IMR-90 (cell line): ENCODE measurements at regions not wholly inside any gene's neighbourhood (a gene's known extent, or its start where the extent isn't known, plus 50 kb on each side); places are given as distances from the start of the nearest gene placed in this dataset.

Source experiments
- ATAC-seq: fragments of 200-7000 bp; cut with Tn5 transposase; 2 replicates; pipeline ENCODE4 v1.9.1; 2020; ENCODE audit warnings: low read depth, mild to moderate bottlenecking, moderate library complexity
- BruUV-seq: library from RNA; stranded (reverse); fragments of 400-500 nt; replicated peaks from 2 replicates; lab custom pipeline; 2021; lab: Mats Ljungman, UMichigan
- CTCF ChIA-PET: fragments of 300-600 bp; formaldehyde crosslinking; extraction: SDS; loops from one replicate; lab custom pipeline; 2021; ENCODE audit warnings: antibody characterized with exemption; lab: Yijun Ruan, JAX
- POLR2A ChIA-PET: fragments of 300-600 bp; sonication (Branson Sonifier 250); formaldehyde crosslinking; loops from one replicate; lab custom pipeline; 2022; ENCODE audit warnings: antibody characterized with exemption; ENCODE audit not compliant: unreplicated experiment; lab: Charles Lee
- DNase-seq: peaks from one replicate; pipeline ENCODE4 v3.0.0; 2013
- H2AFZ ChIP-seq: replicated peaks from 2 replicates; pipeline ENCODE3; 2013; ENCODE audit warnings: low read length, mild to moderate bottlenecking; ENCODE audit not compliant: poor library complexity
- H2AK5ac ChIP-seq: 2 replicates; pipeline ENCODE4 v1.6.1; 2013; ENCODE audit warnings: low read depth, low read length, inconsistent platforms
- H2AK9ac ChIP-seq: replicated peaks from 2 replicates; pipeline ENCODE3; 2013; ENCODE audit warnings: mild to moderate bottlenecking, low read depth, low read length, moderate library complexity; ENCODE audit not compliant: poor library complexity
- H2BK120ac ChIP-seq: 2 replicates; pipeline ENCODE4 v1.6.1; 2013; ENCODE audit warnings: low read depth, low read length, inconsistent platforms
- H2BK15ac ChIP-seq: 3 replicates; pipeline ENCODE4 v1.6.1; 2013; ENCODE audit warnings: low read depth, low read length, inconsistent platforms
- H2BK20ac ChIP-seq: 2 replicates; pipeline ENCODE4 v1.6.1; 2013; ENCODE audit warnings: low read depth, mild to moderate bottlenecking, inconsistent platforms, low read length, moderate library complexity
- H2BK5ac ChIP-seq: 2 replicates; pipeline ENCODE4 v1.6.1; 2013; ENCODE audit warnings: mild to moderate bottlenecking, low read depth, low read length, inconsistent platforms; ENCODE audit not compliant: poor library complexity, severe bottlenecking
- H3K14ac ChIP-seq: replicated peaks from 2 replicates; pipeline ENCODE4 v1.6.1; 2013; ENCODE audit warnings: low read depth, low read length, inconsistent platforms
- H3K18ac ChIP-seq: 2 replicates; pipeline ENCODE4 v1.6.1; 2013; ENCODE audit warnings: low read depth, low read length, control low read depth
- H3K23ac ChIP-seq: 2 replicates; pipeline ENCODE4 v1.6.1; 2013; ENCODE audit warnings: low read depth, low read length, inconsistent platforms
- H3K27ac ChIP-seq: 2 replicates; pipeline ENCODE4 v1.5.1; 2013; ENCODE audit warnings: mild to moderate bottlenecking, control low read depth, low read length; ENCODE audit not compliant: insufficient read depth
- H3K27me3 ChIP-seq: 2 replicates; pipeline ENCODE4 v1.6.1; 2013; ENCODE audit warnings: low read length; ENCODE audit not compliant: control insufficient read depth, insufficient read depth
- H3K36me3 ChIP-seq: 2 replicates; pipeline ENCODE4 v1.6.1; 2013; ENCODE audit warnings: low read length, mixed read lengths; ENCODE audit not compliant: control insufficient read depth, insufficient read depth
- H3K4ac ChIP-seq: 2 replicates; pipeline ENCODE4 v1.6.1; 2013; ENCODE audit warnings: low read depth, low read length, inconsistent platforms
- H3K4me1 ChIP-seq: 2 replicates; pipeline ENCODE4 v1.6.1; 2013; ENCODE audit warnings: low read length, mixed read lengths; ENCODE audit not compliant: control insufficient read depth, insufficient read depth
- H3K4me2 ChIP-seq: 2 replicates; pipeline ENCODE4 v1.6.1; 2013; ENCODE audit warnings: low read depth, mild to moderate bottlenecking, control low read depth, low read length, moderate library complexity
- H3K4me3 ChIP-seq: 2 replicates; pipeline ENCODE4 v1.5.1; 2013; ENCODE audit warnings: low read depth, mild to moderate bottlenecking, control low read depth, low read length, moderate library complexity; ENCODE audit not compliant: insufficient read depth
- H3K56ac ChIP-seq: 2 replicates; pipeline ENCODE4 v1.6.1; 2013; ENCODE audit warnings: low read length, inconsistent platforms; ENCODE audit not compliant: insufficient read depth; ENCODE audit errors: extremely low read depth
- H3K79me1 ChIP-seq, 2 experiments: 2 replicates each; pipeline ENCODE4 v1.6.1; 2013; ENCODE audit warnings: low read length in 2 of 2, inconsistent platforms in 1 of 2, low read depth in 1 of 2
- H3K9ac ChIP-seq: 2 replicates; pipeline ENCODE4 v1.6.1; 2013; ENCODE audit warnings: low read depth, low read length, control low read depth
- H3K9me1 ChIP-seq: 2 replicates; pipeline ENCODE4 v1.6.1; 2013; ENCODE audit warnings: low read length, inconsistent platforms; ENCODE audit not compliant: insufficient read depth
- H3K9me3 ChIP-seq: 2 replicates; pipeline ENCODE4 v1.6.1; 2013; ENCODE audit warnings: low read length; ENCODE audit not compliant: control insufficient read depth, insufficient read depth
- H4K20me1 ChIP-seq: 2 replicates; pipeline ENCODE4 v1.6.1; 2013; ENCODE audit warnings: low read length, inconsistent platforms; ENCODE audit not compliant: insufficient read depth
- H4K5ac ChIP-seq: 2 replicates; pipeline ENCODE4 v1.6.1; 2013; ENCODE audit warnings: mild to moderate bottlenecking, low read depth, low read length, control low read depth
- H4K8ac ChIP-seq, 2 experiments: 2 replicates each; pipeline ENCODE4 v1.6.1; 2013; ENCODE audit warnings: low read depth in 2 of 2, low read length in 2 of 2, control low read depth in 1 of 2, inconsistent platforms in 1 of 2
- H4K91ac ChIP-seq: 2 replicates; pipeline ENCODE4 v1.6.1; 2013; ENCODE audit warnings: low read depth, low read length, inconsistent platforms; ENCODE audit not compliant: insufficient read depth
- CEBPB ChIP-seq: IDR thresholded peaks from 2 replicates; pipeline ENCODE4 v1.6.1; 2012; ENCODE audit warnings: low read depth, low read length, improper control_type of control experiment
- CTCF ChIP-seq: conservative IDR thresholded peaks from 2 replicates; pipeline ENCODE4 v1.5.1; 2012; ENCODE audit warnings: mild to moderate bottlenecking, low read depth, low read length, improper control_type of control experiment
- MAFK ChIP-seq: IDR thresholded peaks from 2 replicates; pipeline ENCODE4 v1.6.1; 2012; ENCODE audit warnings: low read depth, low read length, improper control_type of control experiment
- MXI1 ChIP-seq: IDR thresholded peaks from 2 replicates; pipeline ENCODE4 v1.6.1; 2012; ENCODE audit warnings: low read depth, mild to moderate bottlenecking, low read length, moderate library complexity, borderline replicate concordance
- RAD21 ChIP-seq: IDR thresholded peaks from 2 replicates; pipeline ENCODE4 v1.6.1; 2012; ENCODE audit warnings: low read length, improper control_type of control experiment
- SMC3 ChIP-seq: fragments of 150-350 bp; IDR thresholded peaks from 2 replicates; pipeline ENCODE4 v1.6.1; 2016; ENCODE audit warnings: low read depth, mild to moderate bottlenecking, antibody characterized with exemption, low read length, moderate library complexity
- USF2 ChIP-seq: fragments of 150-350 bp; IDR thresholded peaks from 2 replicates; pipeline ENCODE4 v1.6.1; 2017; ENCODE audit warnings: mild to moderate bottlenecking, antibody characterized with exemption, low read length, low read depth
- WGBS, 2 experiments: methylation state at CpG; one replicate each; pipeline versions ENCODE4 v1.1.5 to v1.1.7; 2013; ENCODE audit warnings: missing lambda C conversion rate in 2 of 2; ENCODE audit not compliant: insufficient read length in 1 of 2; ENCODE audit errors: extremely low coverage in 2 of 2; 5-methylcytosine and 5-hydroxymethylcytosine counted together
- dilution Hi-C: fragments of 300-500 bp; cut with HindIII; formaldehyde crosslinking; loops from one replicate; pipeline ENCODE4 v1.14.3; 2018; ENCODE audit warnings: low sequenced_read_pairs; ENCODE audit not compliant: unreplicated experiment
- in situ Hi-C: fragments of 300-500 bp; cut with MboI; formaldehyde crosslinking; loops from 3 replicates; pipeline ENCODE4 v1.14.3; 2019; ENCODE audit warnings: low sequenced_read_pairs, inconsistent platforms, mixed read lengths
- intact Hi-C: fragments of 100-400 bp; cut with micrococcal nuclease; formaldehyde crosslinking; loops from 2 replicates; pipeline ENCODE4 v1.10.0; 2022

- no peaks in the 10 kb centered on the region for H4K20me1 ChIP-seq
- H3K9me1 ChIP-seq, result no peaks in the 10 kb centered on the region
- no peak overlapping the region for H4K5ac ChIP-seq
- dilution Hi-C loops, result no loop called here
- intact Hi-C loops, result no loop called here
- no peak overlapping the region for H2BK5ac ChIP-seq
- no TSS peak for BruUV-seq
- H4K8ac ChIP-seq, result no peak overlapping the region
- no peak overlapping the region for H3K27ac ChIP-seq
- ChIA-PET CTCF (no interaction called here), POLR2A (no interaction called here)
- H3K4me1 ChIP-seq, result no peaks in the 10 kb centered on the region; the same call in 1 of the 2 replicates
- H2BK20ac ChIP-seq, result no peak overlapping the region
- in situ Hi-C loops, result no loop called here
- H3K23ac ChIP-seq, result no peak overlapping the region
- no peak for TF ChIP-seq CTCF
- no peak for TF ChIP-seq SMC3
- TF ChIP-seq RAD21, result no peak
- no peak for TF ChIP-seq USF2
- TF ChIP-seq CEBPB, result no peak
- no peak for TF ChIP-seq MAFK
- no peak for TF ChIP-seq MXI1
- H3K36me3 ChIP-seq, result no peaks in the 10 kb centered on the region
- H3K4me2 ChIP-seq, result no peak overlapping the region
- H3K18ac ChIP-seq, result no peak overlapping the region
- no peak overlapping the region for H2AK5ac ChIP-seq
- no peak overlapping the region for H3K56ac ChIP-seq
- H3K4ac ChIP-seq, result no peak overlapping the region
- ATAC-seq (no peak), DNase-seq (no peak)
- H2BK120ac ChIP-seq, result no peak overlapping the region
- no peaks in the 10 kb centered on the region for H3K9me3 ChIP-seq
- 78% methylated on average over 4 of the region's 8 CpGs; no CpG with 5 or more reads in 1 of the 2 experiments for WGBS, 2 experiments
- H3K9ac ChIP-seq, result no peak overlapping the region
- no peak overlapping the region for H2AK9ac ChIP-seq
- no peaks in the 10 kb centered on the region for H3K79me1 ChIP-seq
- no peak overlapping the region for H2BK15ac ChIP-seq
- H3K27me3 ChIP-seq, result peaks cover 25% of the 10 kb centered on the region
- H3K4me3 ChIP-seq, result no peak overlapping the region
- no peak overlapping the region for H2AFZ ChIP-seq
- no peak overlapping the region for H3K14ac ChIP-seq
- no peak overlapping the region for H4K91ac ChIP-seq
Observed at GRCh38 chr9:96069629-96070220, 194.2 kb downstream of the ERCC6L2 start.
